BLaER1 (cell line): ENCODE measurements at regions not wholly inside any gene's neighbourhood (a gene's known extent, or its start where the extent isn't known, plus 50 kb on each side); places are given as distances from the start of the nearest gene placed in this dataset.

Experiments used
- H3K27ac ChIP-seq: shearing (Covaris generic); formaldehyde crosslinking; 2 replicates; pipeline ENCODE4 v1.8.1; 2022
- H3K27me3 ChIP-seq: shearing (Covaris generic); formaldehyde crosslinking; 2 replicates; pipeline ENCODE4 v1.8.1; 2022
- H3K36me3 ChIP-seq: shearing (Covaris generic); formaldehyde crosslinking; 2 replicates; pipeline ENCODE4 v1.8.1; 2022
- H3K4me1 ChIP-seq: shearing (Covaris generic); formaldehyde crosslinking; 2 replicates; pipeline ENCODE4 v1.8.1; 2022
- H3K4me2 ChIP-seq: shearing (Covaris generic); formaldehyde crosslinking; 2 replicates; pipeline ENCODE4 v1.8.1; 2022
- H3K4me3 ChIP-seq: shearing (Covaris generic); formaldehyde crosslinking; 2 replicates; pipeline ENCODE4 v1.8.1; 2022
- H3K9ac ChIP-seq: shearing (Covaris generic); formaldehyde crosslinking; 2 replicates; pipeline ENCODE4 v1.8.1; 2022
- H3K9me3 ChIP-seq: shearing (Covaris generic); formaldehyde crosslinking; 2 replicates; pipeline ENCODE4 v1.8.1; 2022
- H4K20me1 ChIP-seq: shearing (Covaris generic); formaldehyde crosslinking; 2 replicates; pipeline ENCODE4 v1.8.1; 2022
- Cebpa-rat ChIP-seq: shearing (Covaris generic); IDR thresholded peaks from 2 replicates; pipeline ENCODE4 v1.8.1; 2022

DNA sequence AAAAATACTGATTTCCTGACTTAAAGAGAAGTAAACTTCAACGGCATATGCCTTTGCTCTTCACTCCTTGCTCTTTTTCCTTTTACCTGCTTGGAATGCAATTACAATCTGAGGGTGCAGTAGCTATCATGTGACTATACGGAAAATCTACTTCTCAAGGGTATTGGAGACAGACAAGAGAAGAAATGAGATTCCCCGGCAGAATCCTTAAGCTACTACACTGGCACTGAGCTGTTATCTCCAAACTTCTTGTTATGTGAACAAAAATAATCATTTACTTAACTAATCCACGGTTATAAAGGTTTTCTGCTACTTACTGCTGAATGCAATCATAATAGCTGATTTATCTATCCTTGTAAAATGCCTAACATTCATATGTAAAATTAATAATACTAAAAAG lies 118.0 kb upstream of the IFNG-AS1 start:
- Histone ChIP-seq H3K9ac (no peak overlapping the region), H3K36me3 (no peaks in the 10 kb centered on the region), H3K4me2 (no peak overlapping the region), H3K27me3 (no peaks in the 10 kb centered on the region), H4K20me1 (no peaks in the 10 kb centered on the region), H3K4me3 (no peak overlapping the region), H3K9me3 (no peaks in the 10 kb centered on the region), H3K27ac (no peak overlapping the region), H3K4me1 (no peaks in the 10 kb centered on the region)
- TF ChIP-seq Cebpa-rat: no peak

GRCh38 chr12:67873355-67873754 lies 115.9 kb upstream of the IFNG-AS1 start:
- no peak overlapping the region for H3K9ac ChIP-seq
- H3K9me3 ChIP-seq: no peaks in the 10 kb centered on the region
- no peak for TF ChIP-seq Cebpa-rat
- H3K4me2 ChIP-seq: no peak overlapping the region
- H3K27me3 ChIP-seq: no peaks in the 10 kb centered on the region
- no peaks in the 10 kb centered on the region for H4K20me1 ChIP-seq
- H3K4me1 ChIP-seq: no peaks in the 10 kb centered on the region
- H3K36me3 ChIP-seq: no peaks in the 10 kb centered on the region
- no peak overlapping the region for H3K4me3 ChIP-seq
- H3K27ac ChIP-seq: no peak overlapping the region

DNA sequence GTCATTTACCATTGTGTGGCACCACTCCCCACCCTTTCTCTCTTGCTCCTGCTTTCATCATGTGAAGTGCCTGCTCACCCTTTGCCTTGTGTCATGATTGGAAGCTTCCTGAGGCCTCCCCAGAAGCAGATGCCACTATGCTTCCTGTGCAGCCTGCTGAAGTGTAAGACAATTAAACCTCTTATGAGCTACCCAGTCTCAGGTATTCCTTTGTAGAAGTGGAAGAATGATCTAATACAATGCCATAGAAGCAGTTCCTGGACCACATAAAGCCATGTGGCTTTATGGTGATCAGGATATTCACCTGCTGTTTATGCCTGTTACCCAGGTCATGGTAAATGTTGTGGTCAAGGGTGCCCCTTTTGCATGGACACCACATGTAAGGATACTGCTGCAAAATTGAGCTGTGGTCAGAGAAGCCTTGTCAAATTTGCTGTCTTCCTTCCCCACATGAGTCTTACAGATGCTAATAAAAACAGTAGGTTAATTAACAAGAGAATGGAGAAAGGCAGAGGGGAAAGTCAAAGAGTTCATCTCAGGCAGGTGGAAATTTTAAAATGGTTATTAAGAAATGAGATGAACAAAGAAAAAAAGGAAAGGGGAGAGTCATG lies 112.8 kb upstream of the IFNG-AS1 start:
- Histone ChIP-seq H4K20me1 (no peaks in the 10 kb centered on the region), H3K4me3 (no peak overlapping the region), H3K27ac (no peak overlapping the region), H3K9me3 (no peaks in the 10 kb centered on the region), H3K36me3 (no peaks in the 10 kb centered on the region), H3K27me3 (no peaks in the 10 kb centered on the region), H3K9ac (no peak overlapping the region), H3K4me2 (no peak overlapping the region), H3K4me1 (no peaks in the 10 kb centered on the region)
- no peak for TF ChIP-seq Cebpa-rat

DNA sequence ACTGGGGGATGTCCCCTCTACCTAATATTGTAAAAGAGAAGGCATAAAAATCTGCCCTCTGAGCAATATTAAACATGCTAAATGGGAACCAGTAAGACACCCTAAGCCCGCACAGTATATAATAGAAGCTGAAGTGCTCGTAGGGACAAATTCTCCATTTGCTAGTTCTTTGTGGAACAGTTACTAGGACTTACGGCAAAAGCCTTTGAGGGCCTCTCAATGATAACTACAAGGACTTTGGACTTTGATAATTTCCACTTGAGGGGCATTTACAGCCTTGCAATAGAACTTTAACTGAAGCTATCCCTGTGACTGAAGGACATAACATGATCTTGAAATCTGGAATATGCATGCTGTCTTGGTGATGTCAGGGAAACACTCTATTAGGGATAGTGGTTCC lies 111.5 kb upstream of the IFNG-AS1 start:
- no peak overlapping the region for H3K9ac ChIP-seq
- no peaks in the 10 kb centered on the region for H3K9me3 ChIP-seq
- no peaks in the 10 kb centered on the region for H3K27me3 ChIP-seq
- TF ChIP-seq Cebpa-rat: no peak
- no peak overlapping the region for H3K4me3 ChIP-seq
- H3K36me3 ChIP-seq: no peaks in the 10 kb centered on the region
- H4K20me1 ChIP-seq: no peaks in the 10 kb centered on the region
- H3K27ac ChIP-seq: no peak overlapping the region
- no peaks in the 10 kb centered on the region for H3K4me1 ChIP-seq
- H3K4me2 ChIP-seq: no peak overlapping the region

DNA sequence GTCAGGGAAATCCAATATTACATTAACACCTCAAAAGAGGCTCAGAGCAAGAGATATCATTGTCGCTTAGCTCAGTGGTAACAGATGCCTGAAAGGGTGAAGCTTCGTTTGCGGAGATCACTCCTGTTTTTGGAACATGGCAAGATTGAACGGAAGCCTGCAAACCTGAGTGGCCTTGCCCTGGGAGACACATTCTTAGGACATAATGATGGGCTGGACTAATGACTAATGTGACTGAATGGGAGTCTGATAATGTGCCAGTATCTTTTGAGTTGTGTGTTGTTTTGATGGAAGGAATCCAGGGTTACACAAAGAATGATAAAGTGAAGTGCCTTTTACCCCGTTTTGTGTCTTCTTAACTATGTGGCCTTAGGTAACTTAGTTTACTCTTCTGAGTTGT lies 109.3 kb upstream of the IFNG-AS1 start:
- no peak overlapping the region for H3K4me2 ChIP-seq
- no peaks in the 10 kb centered on the region for H4K20me1 ChIP-seq
- no peak for TF ChIP-seq Cebpa-rat
- H3K9ac ChIP-seq: no peak overlapping the region
- no peak overlapping the region for H3K4me3 ChIP-seq
- no peaks in the 10 kb centered on the region for H3K9me3 ChIP-seq
- H3K27me3 ChIP-seq: no peaks in the 10 kb centered on the region
- no peaks in the 10 kb centered on the region for H3K36me3 ChIP-seq
- H3K27ac ChIP-seq: no peak overlapping the region
- H3K4me1 ChIP-seq: no peaks in the 10 kb centered on the region

- no peak overlapping the region for H3K4me3 ChIP-seq
- no peak overlapping the region for H3K9ac ChIP-seq
- H3K4me1 ChIP-seq: no peaks in the 10 kb centered on the region
- H3K36me3 ChIP-seq: no peaks in the 10 kb centered on the region
- no peaks in the 10 kb centered on the region for H4K20me1 ChIP-seq
- H3K27me3 ChIP-seq: no peaks in the 10 kb centered on the region
- H3K27ac ChIP-seq: no peak overlapping the region
- no peak overlapping the region for H3K4me2 ChIP-seq
- TF ChIP-seq Cebpa-rat: no peak
- no peaks in the 10 kb centered on the region for H3K9me3 ChIP-seq
Observed at GRCh38 chr12:67881565-67881964, 107.7 kb upstream of the IFNG-AS1 start.

- no peak overlapping the region for H3K4me2 ChIP-seq
- H3K4me3 ChIP-seq: no peak overlapping the region
- no peaks in the 10 kb centered on the region for H3K27me3 ChIP-seq
- H3K9ac ChIP-seq: no peak overlapping the region
- H3K4me1 ChIP-seq: no peaks in the 10 kb centered on the region
- no peaks in the 10 kb centered on the region for H3K9me3 ChIP-seq
- H4K20me1 ChIP-seq: no peaks in the 10 kb centered on the region
- no peaks in the 10 kb centered on the region for H3K36me3 ChIP-seq
- TF ChIP-seq Cebpa-rat: no peak
- H3K27ac ChIP-seq: no peak overlapping the region
Observed at GRCh38 chr12:67884596-67884995, 104.7 kb upstream of the IFNG-AS1 start.

GRCh38 chr12:67885375-67886169 lies 103.7 kb upstream of the IFNG-AS1 start:
- Histone ChIP-seq H3K4me2 (no peak overlapping the region), H3K27ac (no peak overlapping the region), H3K9ac (no peak overlapping the region)

GRCh38 chr12:67887065-67887464 lies 102.2 kb upstream of the IFNG-AS1 start:
- no peak overlapping the region for H3K27ac ChIP-seq
- TF ChIP-seq Cebpa-rat: no peak
- H3K4me2 ChIP-seq: no peak overlapping the region
- H3K27me3 ChIP-seq: no peaks in the 10 kb centered on the region
- H3K4me1 ChIP-seq: peaks cover 9% of the 10 kb centered on the region
- H4K20me1 ChIP-seq: no peaks in the 10 kb centered on the region
- H3K9me3 ChIP-seq: no peaks in the 10 kb centered on the region
- no peak overlapping the region for H3K9ac ChIP-seq
- no peak overlapping the region for H3K4me3 ChIP-seq
- no peaks in the 10 kb centered on the region for H3K36me3 ChIP-seq

More at GRCh38 chr12:67885375-67886169, 103.7 kb upstream of the IFNG-AS1 start:
- Histone ChIP-seq H3K4me3 (no peak overlapping the region), H4K20me1 (no peaks in the 10 kb centered on the region), H3K27me3 (no peaks in the 10 kb centered on the region), H3K36me3 (no peaks in the 10 kb centered on the region), H3K4me1 (no peaks in the 10 kb centered on the region), H3K9me3 (no peaks in the 10 kb centered on the region)
- no peak for TF ChIP-seq Cebpa-rat

DNA sequence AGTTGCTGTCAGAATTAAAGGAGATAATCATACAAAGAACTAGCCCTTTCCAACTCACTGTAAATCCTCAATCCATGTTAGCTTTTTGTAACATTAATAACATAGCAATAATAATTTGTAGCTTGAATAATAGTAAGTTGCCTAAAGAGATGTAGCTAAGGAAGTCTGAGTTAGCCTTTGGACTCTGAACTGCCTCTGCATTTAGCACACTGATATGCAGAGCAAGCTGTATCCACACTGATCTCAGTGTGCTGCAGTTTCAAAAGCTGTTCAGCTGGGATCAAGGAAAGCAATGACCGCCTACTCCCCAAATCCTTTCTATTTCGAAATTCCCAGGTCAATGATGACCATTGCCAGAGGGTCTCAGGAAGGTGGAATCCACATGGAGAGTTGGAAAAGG lies 99.3 kb upstream of the IFNG-AS1 start:
- H3K36me3 ChIP-seq: no peaks in the 10 kb centered on the region
- no peaks in the 10 kb centered on the region for H3K27me3 ChIP-seq
- no peak overlapping the region for H3K27ac ChIP-seq
- no peak overlapping the region for H3K4me2 ChIP-seq
- H3K9ac ChIP-seq: no peak overlapping the region
- peaks cover 13% of the 10 kb centered on the region for H3K4me1 ChIP-seq
- no peak overlapping the region for H3K4me3 ChIP-seq
- no peak for TF ChIP-seq Cebpa-rat
- no peaks in the 10 kb centered on the region for H4K20me1 ChIP-seq
- no peaks in the 10 kb centered on the region for H3K9me3 ChIP-seq
